HepG2 (cell line): ENCODE measurements at regions not wholly inside any gene's neighbourhood (a gene's known extent, or its start where the extent isn't known, plus 50 kb on each side); places are given as distances from the start of the nearest gene placed in this dataset.

Experiments used
- ATRX ChIP-seq: sonication (generic); formaldehyde crosslinking; IDR thresholded peaks from 2 replicates; pipeline ENCODE4 v1.4.0; 2020; ENCODE audit warnings: missing genetic modification reagents, borderline replicate concordance
- CCDC6 ChIP-seq: sonication (generic); formaldehyde crosslinking; IDR thresholded peaks from 2 replicates; pipeline ENCODE4 v1.8.1; 2022; ENCODE audit warnings: mild to moderate bottlenecking, missing genetic modification reagents, moderate library complexity
- CEBPG ChIP-seq: IDR thresholded peaks from 2 replicates; pipeline ENCODE4 v1.6.1; 2016
- EEA1 ChIP-seq: sonication (generic); formaldehyde crosslinking; IDR thresholded peaks from 2 replicates; pipeline ENCODE4 v1.5.1; 2020; ENCODE audit warnings: mild to moderate bottlenecking, missing genetic modification reagents, borderline replicate concordance
- HMGA1 ChIP-seq: sonication (generic); formaldehyde crosslinking; conservative IDR thresholded peaks from 2 replicates; pipeline ENCODE4 v1.4.0; 2020; ENCODE audit warnings: missing genetic modification reagents
- HNRNPK ChIP-seq: fragments of 200-400 bp; formaldehyde crosslinking; IDR thresholded peaks from 2 replicates; pipeline ENCODE4 v1.6.1; 2018; ENCODE audit warnings: low read length, low read depth, moderate library complexity, mild to moderate bottlenecking; ENCODE audit not compliant: poor library complexity, severe bottlenecking
- ISX ChIP-seq: sonication (generic); formaldehyde crosslinking; conservative IDR thresholded peaks from 2 replicates; pipeline ENCODE4 v1.5.0; 2020; ENCODE audit warnings: missing genetic modification reagents
- KDM2A ChIP-seq: sonication (generic); formaldehyde crosslinking; IDR thresholded peaks from 2 replicates; pipeline ENCODE4 v1.4.0; 2020; ENCODE audit warnings: low read depth, missing genetic modification reagents, borderline replicate concordance
- KDM6A ChIP-seq: IDR thresholded peaks from 2 replicates; pipeline ENCODE4 v1.6.1; 2016; ENCODE audit warnings: low read depth
- MTA3 ChIP-seq: sonication (generic); formaldehyde crosslinking; IDR thresholded peaks from 2 replicates; pipeline ENCODE4 v1.4.0; 2020; ENCODE audit warnings: missing genetic modification reagents
- ZNF331 ChIP-seq: sonication (generic); formaldehyde crosslinking; IDR thresholded peaks from 2 replicates; pipeline ENCODE4 v1.4.0; 2020; ENCODE audit warnings: missing genetic modification reagents
- ZNF430 ChIP-seq: sonication (generic); formaldehyde crosslinking; IDR thresholded peaks from 2 replicates; pipeline ENCODE4 v1.9.0; 2021; ENCODE audit warnings: mild to moderate bottlenecking, missing genetic modification reagents
- TF ChIP-seq, protein P1 (sequence below), 2 experiments: fragments of 450-650 bp in 1 of 2; sonication (generic) in 1 of 2; formaldehyde crosslinking; IDR thresholded peaks; 2 replicates each; pipeline versions ENCODE4 v1.5.0 to v1.8.0; 2020 to 2022; ENCODE audit warnings: mild to moderate bottlenecking in 1 of 2, missing genetic modification reagents in 1 of 2
- TF ChIP-seq, protein P2 (sequence below): IDR thresholded peaks from 2 replicates; pipeline ENCODE4 v1.6.1; 2016; ENCODE audit warnings: missing biosample characterization, missing genetic modification reagents, low read depth
- TF ChIP-seq, protein P3 (sequence below): sonication (generic); formaldehyde crosslinking; IDR thresholded peaks from 2 replicates; pipeline ENCODE4 v1.8.0; 2022; ENCODE audit warnings: low read depth, missing genetic modification reagents
- TF ChIP-seq, protein P4 (sequence below): sonication (generic); formaldehyde crosslinking; IDR thresholded peaks from 2 replicates; pipeline ENCODE4 v1.8.1; 2023; ENCODE audit warnings: mild to moderate bottlenecking, missing genetic modification reagents
- TF ChIP-seq, protein P5 (sequence below): sonication (generic); formaldehyde crosslinking; IDR thresholded peaks from 2 replicates; pipeline ENCODE4 v1.4.0; 2020; ENCODE audit warnings: mild to moderate bottlenecking, missing genetic modification reagents, borderline replicate concordance

DNA sequence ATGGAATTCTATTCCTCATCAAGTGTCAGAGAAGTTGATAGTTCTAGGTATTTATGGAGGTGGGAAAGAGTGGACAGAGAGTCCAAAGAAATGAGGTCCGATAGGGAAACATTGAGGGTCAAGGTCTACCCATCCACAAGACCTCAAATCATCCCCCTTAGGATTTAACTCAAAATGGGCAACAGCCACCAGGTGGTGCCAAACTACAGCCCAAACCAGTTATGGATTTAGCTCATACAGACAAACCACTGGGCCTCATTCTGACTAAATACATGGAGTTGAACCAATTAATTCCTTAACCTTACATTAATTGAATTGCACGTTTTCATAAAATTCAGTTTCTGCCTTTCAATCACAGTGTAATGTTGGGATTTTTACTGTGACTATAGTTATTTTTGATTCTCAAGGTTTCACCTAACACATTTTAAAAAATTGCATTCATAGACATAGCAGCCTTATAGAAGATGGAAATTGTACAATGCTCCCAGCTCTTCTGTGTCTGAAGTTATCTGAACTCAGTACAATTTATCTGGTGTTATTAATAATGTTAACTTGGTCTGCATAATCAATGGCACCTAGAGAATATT is 98.2 kb upstream of the HNMT start (continued):
- TF ChIP-seq, protein P1, sequence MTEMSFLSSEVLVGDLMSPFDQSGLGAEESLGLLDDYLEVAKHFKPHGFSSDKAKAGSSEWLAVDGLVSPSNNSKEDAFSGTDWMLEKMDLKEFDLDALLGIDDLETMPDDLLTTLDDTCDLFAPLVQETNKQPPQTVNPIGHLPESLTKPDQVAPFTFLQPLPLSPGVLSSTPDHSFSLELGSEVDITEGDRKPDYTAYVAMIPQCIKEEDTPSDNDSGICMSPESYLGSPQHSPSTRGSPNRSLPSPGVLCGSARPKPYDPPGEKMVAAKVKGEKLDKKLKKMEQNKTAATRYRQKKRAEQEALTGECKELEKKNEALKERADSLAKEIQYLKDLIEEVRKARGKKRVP (CRISPR knock-in tag; IDR thresholded peaks at IDR 0.05) = no peak
- TF ChIP-seq HMGA1 (CRISPR knock-in tag) (no peak), CEBPG (0 out of 2 replicates have a peak, but pooled peaks have one; percentile 7), ISX (CRISPR knock-in tag) (no peak), CCDC6 (CRISPR knock-in tag) (no peak), MTA3 (CRISPR knock-in tag) (no peak), ZNF430 (CRISPR knock-in tag) (no peak), HNRNPK (no peak), KDM6A (CRISPR knock-in tag) (no peak), KDM2A (CRISPR knock-in tag) (no peak), ATRX (no peak), EEA1 (CRISPR knock-in tag) (no peak), ZNF331 (CRISPR knock-in tag) (no peak)
- TF ChIP-seq, protein P2, sequence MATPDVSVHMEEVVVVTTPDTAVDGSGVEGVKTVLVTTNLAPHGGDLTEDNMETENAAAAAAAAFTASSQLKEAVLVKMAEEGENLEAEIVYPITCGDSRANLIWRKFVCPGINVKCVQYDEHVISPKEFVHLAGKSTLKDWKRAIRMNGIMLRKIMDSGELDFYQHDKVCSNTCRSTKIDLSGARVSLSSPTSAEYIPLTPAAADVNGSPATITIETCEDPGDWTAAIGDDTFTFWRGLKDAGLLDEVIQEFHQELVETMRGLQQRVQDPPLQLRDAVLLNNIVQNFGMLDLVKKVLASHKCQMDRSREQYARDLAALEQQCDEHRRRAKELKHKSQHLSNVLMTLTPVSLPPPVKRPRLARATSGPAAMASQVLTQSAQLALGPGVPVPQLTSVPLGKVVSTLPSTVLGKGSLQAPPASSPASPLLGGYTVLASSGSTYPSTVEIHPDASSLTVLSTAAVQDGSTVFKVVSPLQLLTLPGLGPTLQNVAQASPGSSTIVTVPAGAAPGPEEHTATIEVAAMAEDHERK (CRISPR knock-in tag) = no peak
- TF ChIP-seq, protein P3, sequence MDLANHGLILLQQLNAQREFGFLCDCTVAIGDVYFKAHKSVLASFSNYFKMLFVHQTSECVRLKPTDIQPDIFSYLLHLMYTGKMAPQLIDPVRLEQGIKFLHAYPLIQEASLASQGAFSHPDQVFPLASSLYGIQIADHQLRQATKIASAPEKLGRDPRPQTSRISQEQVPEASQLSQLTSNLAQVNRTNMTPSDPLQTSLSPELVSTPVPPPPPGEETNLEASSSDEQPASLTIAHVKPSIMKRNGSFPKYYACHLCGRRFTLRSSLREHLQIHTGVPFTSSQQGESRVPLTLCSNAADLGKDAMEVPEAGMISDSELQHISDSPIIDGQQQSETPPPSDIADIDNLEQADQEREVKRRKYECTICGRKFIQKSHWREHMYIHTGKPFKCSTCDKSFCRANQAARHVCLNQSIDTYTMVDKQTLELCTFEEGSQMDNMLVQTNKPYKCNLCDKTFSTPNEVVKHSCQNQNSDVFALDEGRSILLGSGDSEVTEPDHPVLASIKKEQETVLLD = no peak
- TF ChIP-seq, protein P4, sequence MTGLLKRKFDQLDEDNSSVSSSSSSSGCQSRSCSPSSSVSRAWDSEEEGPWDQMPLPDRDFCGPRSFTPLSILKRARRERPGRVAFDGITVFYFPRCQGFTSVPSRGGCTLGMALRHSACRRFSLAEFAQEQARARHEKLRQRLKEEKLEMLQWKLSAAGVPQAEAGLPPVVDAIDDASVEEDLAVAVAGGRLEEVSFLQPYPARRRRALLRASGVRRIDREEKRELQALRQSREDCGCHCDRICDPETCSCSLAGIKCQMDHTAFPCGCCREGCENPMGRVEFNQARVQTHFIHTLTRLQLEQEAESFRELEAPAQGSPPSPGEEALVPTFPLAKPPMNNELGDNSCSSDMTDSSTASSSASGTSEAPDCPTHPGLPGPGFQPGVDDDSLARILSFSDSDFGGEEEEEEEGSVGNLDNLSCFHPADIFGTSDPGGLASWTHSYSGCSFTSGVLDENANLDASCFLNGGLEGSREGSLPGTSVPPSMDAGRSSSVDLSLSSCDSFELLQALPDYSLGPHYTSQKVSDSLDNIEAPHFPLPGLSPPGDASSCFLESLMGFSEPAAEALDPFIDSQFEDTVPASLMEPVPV (CRISPR knock-in tag) = no peak
- TF ChIP-seq, protein P5, sequence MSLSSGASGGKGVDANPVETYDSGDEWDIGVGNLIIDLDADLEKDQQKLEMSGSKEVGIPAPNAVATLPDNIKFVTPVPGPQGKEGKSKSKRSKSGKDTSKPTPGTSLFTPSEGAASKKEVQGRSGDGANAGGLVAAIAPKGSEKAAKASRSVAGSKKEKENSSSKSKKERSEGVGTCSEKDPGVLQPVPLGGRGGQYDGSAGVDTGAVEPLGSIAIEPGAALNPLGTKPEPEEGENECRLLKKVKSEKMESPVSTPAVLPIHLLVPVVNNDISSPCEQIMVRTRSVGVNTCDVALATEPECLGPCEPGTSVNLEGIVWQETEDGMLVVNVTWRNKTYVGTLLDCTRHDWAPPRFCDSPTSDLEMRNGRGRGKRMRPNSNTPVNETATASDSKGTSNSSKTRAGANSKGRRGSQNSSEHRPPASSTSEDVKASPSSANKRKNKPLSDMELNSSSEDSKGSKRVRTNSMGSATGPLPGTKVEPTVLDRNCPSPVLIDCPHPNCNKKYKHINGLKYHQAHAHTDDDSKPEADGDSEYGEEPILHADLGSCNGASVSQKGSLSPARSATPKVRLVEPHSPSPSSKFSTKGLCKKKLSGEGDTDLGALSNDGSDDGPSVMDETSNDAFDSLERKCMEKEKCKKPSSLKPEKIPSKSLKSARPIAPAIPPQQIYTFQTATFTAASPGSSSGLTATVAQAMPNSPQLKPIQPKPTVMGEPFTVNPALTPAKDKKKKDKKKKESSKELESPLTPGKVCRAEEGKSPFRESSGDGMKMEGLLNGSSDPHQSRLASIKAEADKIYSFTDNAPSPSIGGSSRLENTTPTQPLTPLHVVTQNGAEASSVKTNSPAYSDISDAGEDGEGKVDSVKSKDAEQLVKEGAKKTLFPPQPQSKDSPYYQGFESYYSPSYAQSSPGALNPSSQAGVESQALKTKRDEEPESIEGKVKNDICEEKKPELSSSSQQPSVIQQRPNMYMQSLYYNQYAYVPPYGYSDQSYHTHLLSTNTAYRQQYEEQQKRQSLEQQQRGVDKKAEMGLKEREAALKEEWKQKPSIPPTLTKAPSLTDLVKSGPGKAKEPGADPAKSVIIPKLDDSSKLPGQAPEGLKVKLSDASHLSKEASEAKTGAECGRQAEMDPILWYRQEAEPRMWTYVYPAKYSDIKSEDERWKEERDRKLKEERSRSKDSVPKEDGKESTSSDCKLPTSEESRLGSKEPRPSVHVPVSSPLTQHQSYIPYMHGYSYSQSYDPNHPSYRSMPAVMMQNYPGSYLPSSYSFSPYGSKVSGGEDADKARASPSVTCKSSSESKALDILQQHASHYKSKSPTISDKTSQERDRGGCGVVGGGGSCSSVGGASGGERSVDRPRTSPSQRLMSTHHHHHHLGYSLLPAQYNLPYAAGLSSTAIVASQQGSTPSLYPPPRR (CRISPR knock-in tag) = no peak
